ENCODE measurements at regions not wholly inside any gene's neighbourhood (a gene's known extent, or its start where the extent isn't known, plus 50 kb on each side); places are given as distances from the start of the nearest gene placed in this dataset.

GRCh38 chr2:156697906-156698305, 261.7 kb downstream of the GPD2 start:
- DNase-seq (ENCODE audit: low read depth), result no peak

- no peak for DNase-seq (ENCODE audit: low read depth)
Measured at GRCh38 chr2:156700681-156701080, 264.5 kb downstream of the GPD2 start.

- no peak for DNase-seq (ENCODE audit: low read depth)
Measured at GRCh38 chr2:156702541-156702940, 266.4 kb downstream of the GPD2 start.

GRCh38 chr2:156703642-156704041, 267.5 kb downstream of the GPD2 start:
- DNase-seq (ENCODE audit: low read depth), result no peak

- DNase-seq (ENCODE audit: low read depth), result no peak
Measured at GRCh38 chr2:156704132-156704531, 268.0 kb downstream of the GPD2 start.

- no peak for DNase-seq (ENCODE audit: low read depth)
Measured at GRCh38 chr2:156704617-156705016, 268.4 kb downstream of the GPD2 start.

GRCh38 chr2:156706576-156706975, 270.4 kb downstream of the GPD2 start:
- DNase-seq (ENCODE audit: low read depth), result no peak

GRCh38 chr2:156708051-156708450, 271.9 kb downstream of the GPD2 start:
- DNase-seq (ENCODE audit: low read depth), result no peak

- no peak for DNase-seq (ENCODE audit: low read depth)
Measured at GRCh38 chr2:156709091-156709490, 272.9 kb downstream of the GPD2 start.

GRCh38 chr2:156719036-156719435, 282.9 kb downstream of the GPD2 start:
- no peak for DNase-seq (ENCODE audit: low read depth)

GRCh38 chr2:156727867-156728266, 291.7 kb downstream of the GPD2 start:
- no peak for DNase-seq (ENCODE audit: low read depth)

GRCh38 chr2:156728328-156728727, 292.1 kb downstream of the GPD2 start:
- DNase-seq (ENCODE audit: low read depth), result no peak

- no peak for DNase-seq (ENCODE audit: low read depth)
Measured at GRCh38 chr2:156731506-156731905, 295.3 kb downstream of the GPD2 start.

- no peak for DNase-seq (ENCODE audit: low read depth)
Measured at GRCh38 chr2:156736950-156737349, 300.8 kb downstream of the GPD2 start.

- DNase-seq (ENCODE audit: low read depth), result no peak
Measured at GRCh38 chr2:156739301-156739700, 303.1 kb downstream of the GPD2 start.

- DNase-seq (ENCODE audit: low read depth), result no peak
Measured at GRCh38 chr2:156745619-156746018, 309.4 kb downstream of the GPD2 start.

- no peak for DNase-seq (ENCODE audit: low read depth)
Measured at GRCh38 chr2:156748221-156748620, 312.0 kb downstream of the GPD2 start.

- DNase-seq (ENCODE audit: low read depth), result no peak
Measured at GRCh38 chr2:156752042-156752441, 315.9 kb downstream of the GPD2 start.

GRCh38 chr2:156753766-156754165, 317.6 kb downstream of the GPD2 start:
- DNase-seq (ENCODE audit: low read depth), result peak; percentile 55

GRCh38 chr2:156756516-156756915, 320.3 kb downstream of the GPD2 start:
- no peak for DNase-seq (ENCODE audit: low read depth)

- no peak for DNase-seq (ENCODE audit: low read depth)
Measured at GRCh38 chr2:156763174-156763573, 327.0 kb downstream of the GPD2 start.

GRCh38 chr2:156765043-156765442, 328.9 kb downstream of the GPD2 start:
- DNase-seq (ENCODE audit: low read depth), result no peak

GRCh38 chr2:156765450-156765849, 329.3 kb downstream of the GPD2 start:
- DNase-seq (ENCODE audit: low read depth), result no peak

- no peak for DNase-seq (ENCODE audit: low read depth)
Measured at GRCh38 chr2:156769802-156770201, 333.6 kb downstream of the GPD2 start.

GRCh38 chr2:156778916-156779315, 342.7 kb downstream of the GPD2 start:
- no peak for DNase-seq (ENCODE audit: low read depth)

Measured in amniotic epithelial cell (primary cell).